ENCODE measurements at regions not wholly inside any gene's neighbourhood (a gene's known extent, or its start where the extent isn't known, plus 50 kb on each side); places are given as distances from the start of the nearest gene placed in this dataset.

- Mint-ChIP-seq H3K9me3 (ENCODE audit: unreplicated experiment) (no peaks in the 10 kb centered on the region), H3K4me3 (ENCODE audit: unreplicated experiment) (no peak overlapping the region), H3K27me3 (ENCODE audit: unreplicated experiment) (no peaks in the 10 kb centered on the region), H3K36me3 (ENCODE audit: low read depth, unreplicated experiment) (no peaks in the 10 kb centered on the region), H3K4me1 (ENCODE audit: unreplicated experiment) (peaks cover 5% of the 10 kb centered on the region), H3K27ac (ENCODE audit: unreplicated experiment) (no peak overlapping the region)
- no peak for TF ChIP-seq CTCF (IDR thresholded peaks at IDR 0.05; ENCODE audit: unreplicated experiment)
- DNase-seq (ENCODE audit: low spot score): no peak
Observed at GRCh38 chr6:48280035-48280620, 169.1 kb upstream of the PTCHD4 start.

GRCh38 chr6:48278261-48278660, 167.3 kb upstream of the PTCHD4 start:
- no peak for TF ChIP-seq CTCF (IDR thresholded peaks at IDR 0.05; ENCODE audit: unreplicated experiment)
- peaks cover 5% of the 10 kb centered on the region for H3K4me1 Mint-ChIP-seq (ENCODE audit: unreplicated experiment)
- H3K36me3 Mint-ChIP-seq (ENCODE audit: low read depth, unreplicated experiment): no peaks in the 10 kb centered on the region
- no peaks in the 10 kb centered on the region for H3K9me3 Mint-ChIP-seq (ENCODE audit: unreplicated experiment)
- no peaks in the 10 kb centered on the region for H3K27me3 Mint-ChIP-seq (ENCODE audit: unreplicated experiment)
- no peak for DNase-seq (ENCODE audit: low spot score)
- no peak overlapping the region for H3K27ac Mint-ChIP-seq (ENCODE audit: unreplicated experiment)
- H3K4me3 Mint-ChIP-seq (ENCODE audit: unreplicated experiment): no peak overlapping the region

GRCh38 chr6:48272518-48272917, 161.5 kb upstream of the PTCHD4 start:
- H3K36me3 Mint-ChIP-seq (ENCODE audit: low read depth, unreplicated experiment): no peaks in the 10 kb centered on the region
- H3K4me1 Mint-ChIP-seq (ENCODE audit: unreplicated experiment): no peaks in the 10 kb centered on the region
- no peak for TF ChIP-seq CTCF (IDR thresholded peaks at IDR 0.05; ENCODE audit: unreplicated experiment)
- H3K27ac Mint-ChIP-seq (ENCODE audit: unreplicated experiment): no peak overlapping the region
- no peak overlapping the region for H3K4me3 Mint-ChIP-seq (ENCODE audit: unreplicated experiment)
- no peaks in the 10 kb centered on the region for H3K27me3 Mint-ChIP-seq (ENCODE audit: unreplicated experiment)
- DNase-seq (ENCODE audit: low spot score): no peak
- no peaks in the 10 kb centered on the region for H3K9me3 Mint-ChIP-seq (ENCODE audit: unreplicated experiment)

- H3K4me1 Mint-ChIP-seq (ENCODE audit: unreplicated experiment): peaks cover 24% of the 10 kb centered on the region
- H3K4me3 Mint-ChIP-seq (ENCODE audit: unreplicated experiment): no peak overlapping the region
- TF ChIP-seq CTCF (IDR thresholded peaks at IDR 0.05; ENCODE audit: unreplicated experiment): no peak
- H3K36me3 Mint-ChIP-seq (ENCODE audit: low read depth, unreplicated experiment): no peaks in the 10 kb centered on the region
- H3K27ac Mint-ChIP-seq (ENCODE audit: unreplicated experiment): no peak overlapping the region
- DNase-seq (ENCODE audit: low spot score): no peak
- no peaks in the 10 kb centered on the region for H3K9me3 Mint-ChIP-seq (ENCODE audit: unreplicated experiment)
- H3K27me3 Mint-ChIP-seq (ENCODE audit: unreplicated experiment): peaks cover 2% of the 10 kb centered on the region
Observed at GRCh38 chr6:48255094-48255493, 144.1 kb upstream of the PTCHD4 start.

GRCh38 chr6:48249071-48249470, 138.1 kb upstream of the PTCHD4 start:
- DNase-seq (ENCODE audit: low spot score): no peak
- Mint-ChIP-seq H3K27ac (ENCODE audit: unreplicated experiment) (no peak overlapping the region), H3K36me3 (ENCODE audit: low read depth, unreplicated experiment) (no peaks in the 10 kb centered on the region), H3K4me3 (ENCODE audit: unreplicated experiment) (no peak overlapping the region), H3K27me3 (ENCODE audit: unreplicated experiment) (peaks cover 2% of the 10 kb centered on the region), H3K9me3 (ENCODE audit: unreplicated experiment) (no peaks in the 10 kb centered on the region), H3K4me1 (ENCODE audit: unreplicated experiment) (peaks cover 23% of the 10 kb centered on the region)
- no peak for TF ChIP-seq CTCF (IDR thresholded peaks at IDR 0.05; ENCODE audit: unreplicated experiment)
